ENCODE measurements at regions not wholly inside any gene's neighbourhood (a gene's known extent, or its start where the extent isn't known, plus 50 kb on each side); places are given as distances from the start of the nearest gene placed in this dataset.

- Histone ChIP-seq H3K9me3 (ENCODE audit: low read length) (no peaks in the 10 kb centered on the region), H3K27ac (ENCODE audit: low read length) (no peak overlapping the region), H3K9me2 (ENCODE audit: insufficient read depth, low read length) (no peaks in the 10 kb centered on the region), H4K20me1 (ENCODE audit: insufficient read depth) (no peaks in the 10 kb centered on the region), H3F3A (ENCODE audit: insufficient read depth, low read length, poor library complexity, severe bottlenecking) (no peaks in the 10 kb centered on the region), H3K79me2 (replicated peaks; ENCODE audit: insufficient read depth, low read length) (no peaks in the 10 kb centered on the region), H3K9ac (ENCODE audit: low read length) (no peak overlapping the region), H3K36me3 (ENCODE audit: insufficient read depth, low read length) (no peaks in the 10 kb centered on the region), H3K4me3 (ENCODE audit: low read length) (no peak overlapping the region), H2AFZ (ENCODE audit: low read depth, low read length) (no peak overlapping the region), H3K27me3 (ENCODE audit: insufficient read depth, low read depth, low read length) (no peaks in the 10 kb centered on the region), H3K4me2 (ENCODE audit: low read length) (no peak overlapping the region)
- TF ChIP-seq MXI1 (conservative IDR thresholded peaks at IDR 0.05; ENCODE audit: poor library complexity, severe bottlenecking) = no peak
- no peak for TF ChIP-seq RAD21 (conservative IDR thresholded peaks at IDR 0.05)
- TF ChIP-seq CTCF (IDR thresholded peaks at IDR 0.05; ENCODE audit: poor library complexity, severe bottlenecking) = no peak
- TF ChIP-seq SMC3 (conservative IDR thresholded peaks at IDR 0.05; ENCODE audit: poor library complexity) = no peak
- no peak for TF ChIP-seq REST (IDR thresholded peaks at IDR 0.05; ENCODE audit: borderline replicate concordance)
- TF ChIP-seq EP300 (conservative IDR thresholded peaks at IDR 0.05; ENCODE audit: poor library complexity, severe bottlenecking) = no peak
- no peak for TF ChIP-seq TAF1 (IDR thresholded peaks at IDR 0.05; ENCODE audit: low read depth)
- no peak for TF ChIP-seq POLR2AphosphoS5 (IDR thresholded peaks at IDR 0.05)
- TF ChIP-seq EZH2 (IDR thresholded peaks at IDR 0.05; ENCODE audit: borderline replicate concordance, insufficient read depth, low read length, poor library complexity, severe bottlenecking) = no peak
These were observed 91.4 kb downstream of the TMEM130 start for GRCh38 chr7:98778421-98778820.

- Histone ChIP-seq H3K27me3 (ENCODE audit: insufficient read depth, low read depth, low read length) (no peaks in the 10 kb centered on the region), H3K4me2 (ENCODE audit: low read length) (no peak overlapping the region), H3K9me3 (ENCODE audit: low read length) (no peaks in the 10 kb centered on the region), H3K4me3 (ENCODE audit: low read length) (no peak overlapping the region), H4K20me1 (ENCODE audit: insufficient read depth) (no peaks in the 10 kb centered on the region), H3K79me2 (replicated peaks; ENCODE audit: insufficient read depth, low read length) (no peaks in the 10 kb centered on the region), H3K36me3 (ENCODE audit: insufficient read depth, low read length) (no peaks in the 10 kb centered on the region), H2AFZ (ENCODE audit: low read depth, low read length) (no peak overlapping the region), H3K27ac (ENCODE audit: low read length) (no peak overlapping the region), H3K9me2 (ENCODE audit: insufficient read depth, low read length) (no peaks in the 10 kb centered on the region), H3F3A (ENCODE audit: insufficient read depth, low read length, poor library complexity, severe bottlenecking) (no peaks in the 10 kb centered on the region), H3K9ac (ENCODE audit: low read length) (no peak overlapping the region)
- TF ChIP-seq REST (IDR thresholded peaks at IDR 0.05; ENCODE audit: borderline replicate concordance) (no peak), EZH2 (IDR thresholded peaks at IDR 0.05; ENCODE audit: borderline replicate concordance, insufficient read depth, low read length, poor library complexity, severe bottlenecking) (no peak)
These were observed 89.8 kb downstream of the TMEM130 start for GRCh38 chr7:98779800-98780587.

Data from neural cell (in vitro differentiated cells).